ENCODE measurements at regions not wholly inside any gene's neighbourhood (a gene's known extent, or its start where the extent isn't known, plus 50 kb on each side); places are given as distances from the start of the nearest gene placed in this dataset.

GRCh38 chr11:70542406-70542805 lies 144.1 kb downstream of the CTTN start:
- DNase-seq: no peak
- no peaks in the 10 kb centered on the region for H3K79me2 ChIP-seq (ENCODE audit: insufficient read depth)
- no peaks in the 10 kb centered on the region for H3K4me1 ChIP-seq (ENCODE audit: insufficient read depth)
- no peaks in the 10 kb centered on the region for H3K27me3 ChIP-seq (replicated peaks; ENCODE audit: insufficient read depth)
- no peak overlapping the region for H3K27ac ChIP-seq
- WGBS, 2 experiments (ENCODE audit: low coverage in 1 of 2, low lambda C conversion rate in 2 of 2, missing lambda C conversion rate in 2 of 2): 26 to 44% methylated on average over 6 of the region's 6 CpGs
- H3K9me3 ChIP-seq (ENCODE audit: low read depth): no peaks in the 10 kb centered on the region
- no peaks in the 10 kb centered on the region for H3K9me2 ChIP-seq (ENCODE audit: insufficient read depth)
- H3F3A ChIP-seq (ENCODE audit: insufficient read depth): no peaks in the 10 kb centered on the region
- H3K9ac ChIP-seq: no peak overlapping the region
- no peak for TF ChIP-seq EZH2 (IDR thresholded peaks at IDR 0.05; ENCODE audit: insufficient read depth, poor library complexity, severe bottlenecking)
- H2AFZ ChIP-seq: no peak overlapping the region
- no peaks in the 10 kb centered on the region for H3K36me3 ChIP-seq (ENCODE audit: low read depth)
- no peak overlapping the region for H3K4me2 ChIP-seq (ENCODE audit: unreplicated experiment)
- in situ Hi-C loops (cut with MboI): no loop called here
- H3K4me3 ChIP-seq: no peak overlapping the region
- no peaks in the 10 kb centered on the region for H4K20me1 ChIP-seq (ENCODE audit: insufficient read depth)

- 63 to 72% methylated on average over 11 to 12 of the region's 12 CpGs for whole genome bisulfite sequencing, 2 experiments (ENCODE audit: low coverage in 1 of 2, low lambda C conversion rate in 2 of 2, missing lambda C conversion rate in 2 of 2)
- H3K79me2 ChIP-seq (ENCODE audit: insufficient read depth): no peaks in the 10 kb centered on the region
- no peak overlapping the region for H3K4me3 ChIP-seq
- no peaks in the 10 kb centered on the region for H3K4me1 ChIP-seq (ENCODE audit: insufficient read depth)
- no peaks in the 10 kb centered on the region for H3K36me3 ChIP-seq (ENCODE audit: low read depth)
- DNase-seq: no peak
- no peak overlapping the region for H3K4me2 ChIP-seq (ENCODE audit: unreplicated experiment)
- no peaks in the 10 kb centered on the region for H3K9me2 ChIP-seq (ENCODE audit: insufficient read depth)
- no peaks in the 10 kb centered on the region for H4K20me1 ChIP-seq (ENCODE audit: insufficient read depth)
- H3K9ac ChIP-seq: no peak overlapping the region
- no peaks in the 10 kb centered on the region for H3K27me3 ChIP-seq (replicated peaks; ENCODE audit: insufficient read depth)
- no peak for TF ChIP-seq EZH2 (IDR thresholded peaks at IDR 0.05; ENCODE audit: insufficient read depth, poor library complexity, severe bottlenecking)
- no peak for TF ChIP-seq EZH2phosphoT487 (IDR thresholded peaks at IDR 0.05; ENCODE audit: insufficient read depth, low read depth)
- in situ Hi-C loops (cut with MboI): no loop called here
- no peaks in the 10 kb centered on the region for H3F3A ChIP-seq (ENCODE audit: insufficient read depth)
- no peak overlapping the region for H3K27ac ChIP-seq
- no peaks in the 10 kb centered on the region for H3K9me3 ChIP-seq (ENCODE audit: low read depth)
- H2AFZ ChIP-seq: no peak overlapping the region
Observed at GRCh38 chr11:70542811-70543210, 144.5 kb downstream of the CTTN start.

GRCh38 chr11:70543611-70544010 lies 145.3 kb downstream of the CTTN start:
- no peak overlapping the region for H3K4me2 ChIP-seq (ENCODE audit: unreplicated experiment)
- no peaks in the 10 kb centered on the region for H3K9me2 ChIP-seq (ENCODE audit: insufficient read depth)
- TF ChIP-seq EZH2phosphoT487 (IDR thresholded peaks at IDR 0.05; ENCODE audit: insufficient read depth, low read depth) (no peak), EZH2 (IDR thresholded peaks at IDR 0.05; ENCODE audit: insufficient read depth, poor library complexity, severe bottlenecking) (no peak)
- H3F3A ChIP-seq (ENCODE audit: insufficient read depth): no peaks in the 10 kb centered on the region
- 47 to 59% methylated on average over 7 of the region's 7 CpGs for WGBS, 2 experiments (ENCODE audit: low coverage in 1 of 2, low lambda C conversion rate in 2 of 2, missing lambda C conversion rate in 2 of 2)
- no peaks in the 10 kb centered on the region for H3K9me3 ChIP-seq (ENCODE audit: low read depth)
- H3K4me1 ChIP-seq (ENCODE audit: insufficient read depth): no peaks in the 10 kb centered on the region
- no peaks in the 10 kb centered on the region for H3K79me2 ChIP-seq (ENCODE audit: insufficient read depth)
- no peaks in the 10 kb centered on the region for H4K20me1 ChIP-seq (ENCODE audit: insufficient read depth)
- no peaks in the 10 kb centered on the region for H3K36me3 ChIP-seq (ENCODE audit: low read depth)
- in situ Hi-C loops (cut with MboI): no loop called here
- no peak overlapping the region for H3K27ac ChIP-seq
- no peaks in the 10 kb centered on the region; the same call in 1 of the 2 replicates for H3K27me3 ChIP-seq (replicated peaks; ENCODE audit: insufficient read depth)
- no peak for DNase-seq
- no peak overlapping the region for H2AFZ ChIP-seq
- no peak overlapping the region for H3K4me3 ChIP-seq
- no peak overlapping the region for H3K9ac ChIP-seq

- Histone ChIP-seq H2AFZ (no peak overlapping the region), H3K4me2 (ENCODE audit: unreplicated experiment) (no peak overlapping the region)
Observed at GRCh38 chr11:70544067-70544773, 145.9 kb downstream of the CTTN start.

More at GRCh38 chr11:70544067-70544773, 145.9 kb downstream of the CTTN start:
- DNase-seq: no peak
- Histone ChIP-seq H3K9me3 (ENCODE audit: low read depth) (no peaks in the 10 kb centered on the region), H3K36me3 (ENCODE audit: low read depth) (no peaks in the 10 kb centered on the region), H3K79me2 (ENCODE audit: insufficient read depth) (no peaks in the 10 kb centered on the region), H3K27me3 (replicated peaks; ENCODE audit: insufficient read depth) (no peaks in the 10 kb centered on the region; the same call in 1 of the 2 replicates), H4K20me1 (ENCODE audit: insufficient read depth) (no peaks in the 10 kb centered on the region), H3K9me2 (ENCODE audit: insufficient read depth) (no peaks in the 10 kb centered on the region), H3F3A (ENCODE audit: insufficient read depth) (no peaks in the 10 kb centered on the region), H3K27ac (no peak overlapping the region), H3K4me3 (no peak overlapping the region), H3K4me1 (ENCODE audit: insufficient read depth) (no peaks in the 10 kb centered on the region), H3K9ac (no peak overlapping the region)
- WGBS, 2 experiments (ENCODE audit: low coverage in 1 of 2, low lambda C conversion rate in 2 of 2, missing lambda C conversion rate in 2 of 2): 61 to 66% methylated on average over 17 of the region's 17 CpGs
- TF ChIP-seq EZH2 (IDR thresholded peaks at IDR 0.05; ENCODE audit: insufficient read depth, poor library complexity, severe bottlenecking): no peak
- TF ChIP-seq EZH2phosphoT487 (IDR thresholded peaks at IDR 0.05; ENCODE audit: insufficient read depth, low read depth): no peak
- in situ Hi-C loops (cut with MboI): no loop called here

Measured in GM23248 (cell line).